WTC11 (cell line): ENCODE measurements at regions not wholly inside any gene's neighbourhood (a gene's known extent, or its start where the extent isn't known, plus 50 kb on each side); places are given as distances from the start of the nearest gene placed in this dataset.

Experiments used
- ATAC-seq: fragments of 200-7000 bp; cut with Tn5 transposase; 2 replicates; pipeline ENCODE4 v1.10.0; 2021; ENCODE audit warnings: mild to moderate bottlenecking, moderate library complexity
- CTCF ChIA-PET: fragments of 300-600 bp; sonication (Branson Sonifier 250); formaldehyde crosslinking; loops from one replicate; lab custom pipeline; 2021; ENCODE audit warnings: antibody characterized with exemption; lab: Charles Lee
- POLR2A ChIA-PET: fragments of 350-600 bp; sonication (Branson Sonifier 250); formaldehyde crosslinking; loops from one replicate; lab custom pipeline; 2021; ENCODE audit warnings: antibody characterized with exemption; lab: Charles Lee
- DNase-seq: peaks from one replicate; pipeline ENCODE4 v3.0.0; 2021; ENCODE audit warnings: low spot score
- H3K27ac Mint-ChIP-seq: 2 replicates; pipeline ENCODE4 v1.8.0; 2021; ENCODE audit warnings: mixed read lengths
- H3K27me3 Mint-ChIP-seq: 2 replicates; pipeline ENCODE4 v1.8.0; 2021; ENCODE audit warnings: low read depth, mild to moderate bottlenecking, moderate library complexity, mixed read lengths
- H3K36me3 Mint-ChIP-seq: 2 replicates; pipeline ENCODE4 v1.8.0; 2021; ENCODE audit warnings: mixed read lengths
- H3K4me1 Mint-ChIP-seq: 2 replicates; pipeline ENCODE4 v1.8.0; 2022; ENCODE audit warnings: mixed read lengths
- H3K4me3 Mint-ChIP-seq: 2 replicates; pipeline ENCODE4 v1.8.0; 2021; ENCODE audit warnings: mild to moderate bottlenecking, moderate library complexity, mixed read lengths
- H3K9me3 Mint-ChIP-seq: 2 replicates; pipeline ENCODE4 v1.8.0; 2021; ENCODE audit warnings: mixed read lengths
- CBFB ChIP-seq: sonication (generic); formaldehyde crosslinking; IDR thresholded peaks from 2 replicates; pipeline ENCODE4 v1.8.1; 2022; ENCODE audit warnings: mild to moderate bottlenecking, low read depth, missing genetic modification reagents
- CREB1 ChIP-seq: sonication (generic); formaldehyde crosslinking; IDR thresholded peaks from 2 replicates; pipeline ENCODE4 v1.8.0; 2023; ENCODE audit warnings: mild to moderate bottlenecking, missing genetic modification reagents
- CREM ChIP-seq: sonication (generic); formaldehyde crosslinking; IDR thresholded peaks from 2 replicates; pipeline ENCODE4 v1.8.1; 2022; ENCODE audit warnings: mild to moderate bottlenecking, missing genetic modification reagents, moderate library complexity
- ESRRA ChIP-seq: sonication (generic); formaldehyde crosslinking; IDR thresholded peaks from 2 replicates; pipeline ENCODE4 v1.8.1; 2022; ENCODE audit warnings: mild to moderate bottlenecking, missing genetic modification reagents, borderline replicate concordance
- JUN ChIP-seq: sonication (generic); formaldehyde crosslinking; IDR thresholded peaks from 2 replicates; pipeline ENCODE4 v1.8.0; 2023; ENCODE audit warnings: mild to moderate bottlenecking, missing genetic modification reagents
- PRRX2 ChIP-seq: fragments of 250-450 bp; sonication (Bioruptor Pico); IDR thresholded peaks from 2 replicates; pipeline ENCODE4 v1.8.0; 2021; ENCODE audit warnings: mild to moderate bottlenecking
- RELA ChIP-seq: sonication (generic); formaldehyde crosslinking; IDR thresholded peaks from 2 replicates; pipeline ENCODE4 v1.8.1; 2022; ENCODE audit warnings: missing genetic modification reagents, mild to moderate bottlenecking, borderline replicate concordance
- SMAD3 ChIP-seq: sonication (generic); formaldehyde crosslinking; IDR thresholded peaks from 2 replicates; pipeline ENCODE4 v1.8.0; 2022; ENCODE audit warnings: missing genetic modification reagents, mild to moderate bottlenecking, borderline replicate concordance
- SMAD4 ChIP-seq: sonication (generic); formaldehyde crosslinking; IDR thresholded peaks from 2 replicates; pipeline ENCODE4 v1.8.0; 2022; ENCODE audit warnings: mild to moderate bottlenecking, missing genetic modification reagents
- SOX15 ChIP-seq: fragments of 250-450 bp; sonication (Bioruptor Pico); IDR thresholded peaks from 2 replicates; pipeline ENCODE4 v1.9.0; 2021; ENCODE audit warnings: mild to moderate bottlenecking
- SP1 ChIP-seq: sonication (generic); formaldehyde crosslinking; conservative IDR thresholded peaks from 2 replicates; pipeline ENCODE4 v1.8.1; 2022; ENCODE audit warnings: missing genetic modification reagents
- TEAD1 ChIP-seq: sonication (generic); formaldehyde crosslinking; IDR thresholded peaks from 2 replicates; pipeline ENCODE4 v1.8.0; 2022; ENCODE audit warnings: mild to moderate bottlenecking, missing genetic modification reagents
- TP53 ChIP-seq: sonication (generic); formaldehyde crosslinking; IDR thresholded peaks from 2 replicates; pipeline ENCODE4 v1.8.1; 2023; ENCODE audit warnings: mild to moderate bottlenecking, missing genetic modification reagents
- ZNF219 ChIP-seq: sonication (generic); formaldehyde crosslinking; IDR thresholded peaks from 2 replicates; pipeline ENCODE4 v1.8.0; 2023; ENCODE audit warnings: missing genetic modification reagents, mild to moderate bottlenecking, borderline replicate concordance
- ZNF263 ChIP-seq: sonication (generic); formaldehyde crosslinking; IDR thresholded peaks from 2 replicates; pipeline ENCODE4 v1.8.1; 2022; ENCODE audit warnings: low read depth, mild to moderate bottlenecking, moderate library complexity, missing genetic modification reagents
- ZNF317 ChIP-seq: sonication (generic); formaldehyde crosslinking; IDR thresholded peaks from 2 replicates; pipeline ENCODE4 v1.8.1; 2023; ENCODE audit warnings: low read depth, mild to moderate bottlenecking, moderate library complexity, missing genetic modification reagents, borderline replicate concordance
- ZNF416 ChIP-seq: fragments of 250-450 bp; sonication (Bioruptor Pico); IDR thresholded peaks from 2 replicates; pipeline ENCODE4 v1.9.0; 2021; ENCODE audit warnings: mild to moderate bottlenecking, inconsistent platforms
- TF ChIP-seq, protein P1 (sequence below): sonication (generic); formaldehyde crosslinking; IDR thresholded peaks from 2 replicates; pipeline ENCODE4 v1.8.1; 2023; ENCODE audit warnings: mild to moderate bottlenecking, missing genetic modification reagents
- TF ChIP-seq, protein P2 (sequence below): sonication (generic); formaldehyde crosslinking; IDR thresholded peaks from 2 replicates; pipeline ENCODE4 v1.8.1; 2022; ENCODE audit warnings: low read depth, missing genetic modification reagents, borderline replicate concordance
- TF ChIP-seq, protein P3 (sequence below): sonication (generic); formaldehyde crosslinking; IDR thresholded peaks from 2 replicates; pipeline ENCODE4 v1.8.1; 2023; ENCODE audit warnings: mild to moderate bottlenecking, missing genetic modification reagents
- TF ChIP-seq, protein P4 (sequence below): sonication (generic); formaldehyde crosslinking; conservative IDR thresholded peaks from 2 replicates; pipeline ENCODE4 v1.8.1; 2022; ENCODE audit warnings: mild to moderate bottlenecking, missing genetic modification reagents
- TF ChIP-seq, protein P5 (sequence below): sonication (generic); formaldehyde crosslinking; IDR thresholded peaks from 2 replicates; pipeline ENCODE4 v1.8.1; 2022; ENCODE audit warnings: mild to moderate bottlenecking, moderate library complexity, missing genetic modification reagents
- TF ChIP-seq, protein P6 (sequence below): fragments of 200-600 bp; IDR thresholded peaks from 2 replicates; pipeline ENCODE4 v1.8.0; 2022; ENCODE audit warnings: antibody characterized with exemption
- TF ChIP-seq, protein P7 (sequence below): sonication (generic); formaldehyde crosslinking; IDR thresholded peaks from 2 replicates; pipeline ENCODE4 v1.8.1; 2023; ENCODE audit warnings: mild to moderate bottlenecking, missing genetic modification reagents, borderline replicate concordance

DNA sequence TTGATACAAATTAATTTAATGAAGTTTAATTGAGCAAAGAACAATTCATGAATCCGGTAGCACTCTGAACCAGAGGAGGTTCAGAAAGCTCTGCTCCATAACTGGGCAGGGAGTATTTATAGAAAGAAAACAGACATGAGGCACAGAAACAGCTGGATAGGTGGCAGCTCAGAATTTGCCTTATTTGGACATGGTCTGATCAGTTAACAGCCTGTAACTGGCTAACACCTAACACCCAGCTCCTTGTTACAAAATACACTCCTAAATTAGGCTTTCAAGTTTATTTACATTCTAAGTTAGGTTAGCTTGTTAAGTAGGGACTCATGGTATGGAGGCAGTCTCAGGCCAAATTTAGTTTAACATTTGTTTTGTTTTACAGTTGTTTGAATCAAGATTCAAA, 67.8 kb upstream of the TMCC3 start (continued):
- TF ChIP-seq, protein P1, sequence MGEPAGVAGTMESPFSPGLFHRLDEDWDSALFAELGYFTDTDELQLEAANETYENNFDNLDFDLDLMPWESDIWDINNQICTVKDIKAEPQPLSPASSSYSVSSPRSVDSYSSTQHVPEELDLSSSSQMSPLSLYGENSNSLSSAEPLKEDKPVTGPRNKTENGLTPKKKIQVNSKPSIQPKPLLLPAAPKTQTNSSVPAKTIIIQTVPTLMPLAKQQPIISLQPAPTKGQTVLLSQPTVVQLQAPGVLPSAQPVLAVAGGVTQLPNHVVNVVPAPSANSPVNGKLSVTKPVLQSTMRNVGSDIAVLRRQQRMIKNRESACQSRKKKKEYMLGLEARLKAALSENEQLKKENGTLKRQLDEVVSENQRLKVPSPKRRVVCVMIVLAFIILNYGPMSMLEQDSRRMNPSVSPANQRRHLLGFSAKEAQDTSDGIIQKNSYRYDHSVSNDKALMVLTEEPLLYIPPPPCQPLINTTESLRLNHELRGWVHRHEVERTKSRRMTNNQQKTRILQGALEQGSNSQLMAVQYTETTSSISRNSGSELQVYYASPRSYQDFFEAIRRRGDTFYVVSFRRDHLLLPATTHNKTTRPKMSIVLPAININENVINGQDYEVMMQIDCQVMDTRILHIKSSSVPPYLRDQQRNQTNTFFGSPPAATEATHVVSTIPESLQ (CRISPR knock-in tag) = no peak
- no peak for TF ChIP-seq CREM (CRISPR knock-in tag)
- TF ChIP-seq SMAD4 (CRISPR knock-in tag) = no peak
- TF ChIP-seq, protein P2, sequence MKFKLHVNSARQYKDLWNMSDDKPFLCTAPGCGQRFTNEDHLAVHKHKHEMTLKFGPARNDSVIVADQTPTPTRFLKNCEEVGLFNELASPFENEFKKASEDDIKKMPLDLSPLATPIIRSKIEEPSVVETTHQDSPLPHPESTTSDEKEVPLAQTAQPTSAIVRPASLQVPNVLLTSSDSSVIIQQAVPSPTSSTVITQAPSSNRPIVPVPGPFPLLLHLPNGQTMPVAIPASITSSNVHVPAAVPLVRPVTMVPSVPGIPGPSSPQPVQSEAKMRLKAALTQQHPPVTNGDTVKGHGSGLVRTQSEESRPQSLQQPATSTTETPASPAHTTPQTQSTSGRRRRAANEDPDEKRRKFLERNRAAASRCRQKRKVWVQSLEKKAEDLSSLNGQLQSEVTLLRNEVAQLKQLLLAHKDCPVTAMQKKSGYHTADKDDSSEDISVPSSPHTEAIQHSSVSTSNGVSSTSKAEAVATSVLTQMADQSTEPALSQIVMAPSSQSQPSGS (CRISPR knock-in tag) = no peak
- no peak for TF ChIP-seq SMAD3

DNA sequence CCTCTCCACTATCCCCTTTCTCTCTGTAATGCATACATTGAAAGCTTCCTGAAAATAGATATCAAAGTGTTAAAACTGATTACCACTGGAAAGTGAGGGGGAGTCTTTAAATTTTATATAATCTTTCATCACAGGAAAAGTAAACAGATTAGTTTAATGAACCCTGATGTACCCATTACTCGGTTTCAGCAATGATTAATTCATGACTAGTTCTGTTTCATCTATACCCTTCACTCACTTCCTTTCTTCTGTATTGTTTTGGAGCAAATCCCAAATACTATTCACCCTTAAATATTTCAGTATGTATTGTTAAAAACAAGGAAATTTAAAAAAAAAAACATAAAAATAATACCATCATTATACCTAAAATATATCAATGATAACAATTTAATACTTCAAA, 67.3 kb upstream of the TMCC3 start:
- H3K4me3 Mint-ChIP-seq = no peak overlapping the region
- H3K4me1 Mint-ChIP-seq = peaks cover 8% of the 10 kb centered on the region
- CTCF ChIA-PET = interaction anchor here (0.8 to 1.7 kb wide), 2 partner anchors 132 to 158 kb away, joined by 3 to 4 read pairs; no protein-coding TSS in a partner anchor
- DNase-seq (no peak), ATAC-seq (no peak)
- 0 out of 2 replicates have a peak, but pooled peaks cover 4% of the 10 kb centered on the region for H3K9me3 Mint-ChIP-seq
- no peak for TF ChIP-seq SMAD3
- TF ChIP-seq ZNF263 = no peak
- TF ChIP-seq, protein P3, sequence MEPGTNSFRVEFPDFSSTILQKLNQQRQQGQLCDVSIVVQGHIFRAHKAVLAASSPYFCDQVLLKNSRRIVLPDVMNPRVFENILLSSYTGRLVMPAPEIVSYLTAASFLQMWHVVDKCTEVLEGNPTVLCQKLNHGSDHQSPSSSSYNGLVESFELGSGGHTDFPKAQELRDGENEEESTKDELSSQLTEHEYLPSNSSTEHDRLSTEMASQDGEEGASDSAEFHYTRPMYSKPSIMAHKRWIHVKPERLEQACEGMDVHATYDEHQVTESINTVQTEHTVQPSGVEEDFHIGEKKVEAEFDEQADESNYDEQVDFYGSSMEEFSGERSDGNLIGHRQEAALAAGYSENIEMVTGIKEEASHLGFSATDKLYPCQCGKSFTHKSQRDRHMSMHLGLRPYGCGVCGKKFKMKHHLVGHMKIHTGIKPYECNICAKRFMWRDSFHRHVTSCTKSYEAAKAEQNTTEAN (CRISPR knock-in tag) = no peak
- no peak for TF ChIP-seq CREB1 (CRISPR knock-in tag)
- TF ChIP-seq, protein P4, sequence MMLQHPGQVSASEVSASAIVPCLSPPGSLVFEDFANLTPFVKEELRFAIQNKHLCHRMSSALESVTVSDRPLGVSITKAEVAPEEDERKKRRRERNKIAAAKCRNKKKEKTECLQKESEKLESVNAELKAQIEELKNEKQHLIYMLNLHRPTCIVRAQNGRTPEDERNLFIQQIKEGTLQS (CRISPR knock-in tag) = no peak
- TF ChIP-seq ZNF219 (CRISPR knock-in tag) = no peak
- TF ChIP-seq ZNF317 (CRISPR knock-in tag) = no peak
- no peak for TF ChIP-seq ZNF416 (CRISPR knock-in tag)
- TF ChIP-seq ESRRA (CRISPR knock-in tag) = no peak
- TF ChIP-seq, all 79 proteins: peak for 0
- POLR2A ChIA-PET = no interaction called here
- Mint-ChIP-seq H3K27me3 (no peaks in the 10 kb centered on the region), H3K27ac (no peak overlapping the region), H3K36me3 (no peaks in the 10 kb centered on the region)

DNA sequence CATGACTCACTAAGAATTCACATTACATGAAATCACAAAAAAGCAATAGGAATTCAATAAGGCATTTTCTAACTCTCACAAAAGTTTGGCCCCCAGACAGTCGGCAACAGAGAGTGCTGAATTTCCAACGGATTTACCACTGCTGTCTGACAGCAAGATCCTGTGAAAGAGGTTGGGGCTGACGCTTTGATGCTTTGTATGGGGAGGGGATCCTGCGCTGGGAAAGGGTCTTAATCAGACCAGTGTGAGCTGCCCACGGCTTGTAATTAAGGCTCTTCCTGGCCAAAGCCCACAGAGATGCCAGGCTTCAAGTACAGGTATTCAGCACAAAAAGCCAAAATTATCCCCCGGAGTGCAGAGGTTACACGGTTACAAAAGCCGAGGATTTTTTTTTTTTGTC, 66.8 kb upstream of the TMCC3 start:
- Mint-ChIP-seq H3K4me3 (no peak overlapping the region), H3K4me1 (peaks cover 8% of the 10 kb centered on the region), H3K9me3 (0 out of 2 replicates have a peak, but pooled peaks cover 4% of the 10 kb centered on the region), H3K27me3 (no peaks in the 10 kb centered on the region), H3K27ac (no peak overlapping the region), H3K36me3 (no peaks in the 10 kb centered on the region)
- DNase-seq (no peak), ATAC-seq (no peak)
- ChIA-PET CTCF (interaction anchor here (0.7 to 1.7 kb wide), 2 partner anchors 158 to 181 kb away, joined by 3 to 4 read pairs; no protein-coding TSS in a partner anchor), POLR2A (no interaction called here)
- TF ChIP-seq, protein P5, sequence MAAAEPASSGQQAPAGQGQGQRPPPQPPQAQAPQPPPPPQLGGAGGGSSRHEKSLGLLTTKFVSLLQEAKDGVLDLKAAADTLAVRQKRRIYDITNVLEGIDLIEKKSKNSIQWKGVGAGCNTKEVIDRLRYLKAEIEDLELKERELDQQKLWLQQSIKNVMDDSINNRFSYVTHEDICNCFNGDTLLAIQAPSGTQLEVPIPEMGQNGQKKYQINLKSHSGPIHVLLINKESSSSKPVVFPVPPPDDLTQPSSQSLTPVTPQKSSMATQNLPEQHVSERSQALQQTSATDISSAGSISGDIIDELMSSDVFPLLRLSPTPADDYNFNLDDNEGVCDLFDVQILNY (CRISPR knock-in tag) = no peak
- TF ChIP-seq, protein P6, sequence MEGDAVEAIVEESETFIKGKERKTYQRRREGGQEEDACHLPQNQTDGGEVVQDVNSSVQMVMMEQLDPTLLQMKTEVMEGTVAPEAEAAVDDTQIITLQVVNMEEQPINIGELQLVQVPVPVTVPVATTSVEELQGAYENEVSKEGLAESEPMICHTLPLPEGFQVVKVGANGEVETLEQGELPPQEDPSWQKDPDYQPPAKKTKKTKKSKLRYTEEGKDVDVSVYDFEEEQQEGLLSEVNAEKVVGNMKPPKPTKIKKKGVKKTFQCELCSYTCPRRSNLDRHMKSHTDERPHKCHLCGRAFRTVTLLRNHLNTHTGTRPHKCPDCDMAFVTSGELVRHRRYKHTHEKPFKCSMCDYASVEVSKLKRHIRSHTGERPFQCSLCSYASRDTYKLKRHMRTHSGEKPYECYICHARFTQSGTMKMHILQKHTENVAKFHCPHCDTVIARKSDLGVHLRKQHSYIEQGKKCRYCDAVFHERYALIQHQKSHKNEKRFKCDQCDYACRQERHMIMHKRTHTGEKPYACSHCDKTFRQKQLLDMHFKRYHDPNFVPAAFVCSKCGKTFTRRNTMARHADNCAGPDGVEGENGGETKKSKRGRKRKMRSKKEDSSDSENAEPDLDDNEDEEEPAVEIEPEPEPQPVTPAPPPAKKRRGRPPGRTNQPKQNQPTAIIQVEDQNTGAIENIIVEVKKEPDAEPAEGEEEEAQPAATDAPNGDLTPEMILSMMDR = no peak
- TF ChIP-seq TP53 (CRISPR knock-in tag) (no peak), PRRX2 (CRISPR knock-in tag) (no peak), RELA (CRISPR knock-in tag) (no peak), TEAD1 (no peak), SP1 (CRISPR knock-in tag) (no peak), CBFB (CRISPR knock-in tag) (no peak), SOX15 (CRISPR knock-in tag) (no peak), SMAD3 (no peak), JUN (CRISPR knock-in tag) (no peak)
- TF ChIP-seq, protein P7, sequence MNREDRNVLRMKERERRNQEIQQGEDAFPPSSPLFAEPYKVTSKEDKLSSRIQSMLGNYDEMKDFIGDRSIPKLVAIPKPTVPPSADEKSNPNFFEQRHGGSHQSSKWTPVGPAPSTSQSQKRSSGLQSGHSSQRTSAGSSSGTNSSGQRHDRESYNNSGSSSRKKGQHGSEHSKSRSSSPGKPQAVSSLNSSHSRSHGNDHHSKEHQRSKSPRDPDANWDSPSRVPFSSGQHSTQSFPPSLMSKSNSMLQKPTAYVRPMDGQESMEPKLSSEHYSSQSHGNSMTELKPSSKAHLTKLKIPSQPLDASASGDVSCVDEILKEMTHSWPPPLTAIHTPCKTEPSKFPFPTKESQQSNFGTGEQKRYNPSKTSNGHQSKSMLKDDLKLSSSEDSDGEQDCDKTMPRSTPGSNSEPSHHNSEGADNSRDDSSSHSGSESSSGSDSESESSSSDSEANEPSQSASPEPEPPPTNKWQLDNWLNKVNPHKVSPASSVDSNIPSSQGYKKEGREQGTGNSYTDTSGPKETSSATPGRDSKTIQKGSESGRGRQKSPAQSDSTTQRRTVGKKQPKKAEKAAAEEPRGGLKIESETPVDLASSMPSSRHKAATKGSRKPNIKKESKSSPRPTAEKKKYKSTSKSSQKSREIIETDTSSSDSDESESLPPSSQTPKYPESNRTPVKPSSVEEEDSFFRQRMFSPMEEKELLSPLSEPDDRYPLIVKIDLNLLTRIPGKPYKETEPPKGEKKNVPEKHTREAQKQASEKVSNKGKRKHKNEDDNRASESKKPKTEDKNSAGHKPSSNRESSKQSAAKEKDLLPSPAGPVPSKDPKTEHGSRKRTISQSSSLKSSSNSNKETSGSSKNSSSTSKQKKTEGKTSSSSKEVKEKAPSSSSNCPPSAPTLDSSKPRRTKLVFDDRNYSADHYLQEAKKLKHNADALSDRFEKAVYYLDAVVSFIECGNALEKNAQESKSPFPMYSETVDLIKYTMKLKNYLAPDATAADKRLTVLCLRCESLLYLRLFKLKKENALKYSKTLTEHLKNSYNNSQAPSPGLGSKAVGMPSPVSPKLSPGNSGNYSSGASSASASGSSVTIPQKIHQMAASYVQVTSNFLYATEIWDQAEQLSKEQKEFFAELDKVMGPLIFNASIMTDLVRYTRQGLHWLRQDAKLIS (CRISPR knock-in tag) = no peak
